ENCODE measurements at regions not wholly inside any gene's neighbourhood (a gene's known extent, or its start where the extent isn't known, plus 50 kb on each side); places are given as distances from the start of the nearest gene placed in this dataset.
"Not testable (repeated sequence)": the region's sequence is repeated elsewhere in the genome, so short reads cannot be mapped to it uniquely, and the experiment has no call there.

- no peak for DNase-seq
Observed at GRCh38 chr1:60791226-60791625, 291.1 kb upstream of the NFIA start.

GRCh38 chr1:60773099-60773498 lies 309.3 kb upstream of the NFIA start:
- not testable (repeated sequence) for DNase-seq

- DNase-seq = no peak
Observed at GRCh38 chr1:60769082-60769481, 313.3 kb upstream of the NFIA start.

GRCh38 chr1:60765204-60765603 lies 317.2 kb upstream of the NFIA start:
- DNase-seq = no peak

GRCh38 chr1:60764489-60764888 lies 317.9 kb upstream of the NFIA start:
- DNase-seq = no peak

GRCh38 chr1:60763741-60764140 lies 318.6 kb upstream of the NFIA start:
- DNase-seq = no peak

- DNase-seq = no peak
Observed at GRCh38 chr1:60762911-60763310, 319.4 kb upstream of the NFIA start.

- no peak for DNase-seq
Observed at GRCh38 chr1:60762176-60762575, 320.2 kb upstream of the NFIA start.

- DNase-seq = no peak
Observed at GRCh38 chr1:60759291-60759690, 323.1 kb upstream of the NFIA start.

- no peak for DNase-seq
Observed at GRCh38 chr1:60757485-60757884, 324.9 kb upstream of the NFIA start.

GRCh38 chr1:60753036-60753900 lies 329.1 kb upstream of the NFIA start:
- DNase-seq = no peak

- no peak for DNase-seq
Observed at GRCh38 chr1:60751306-60751705, 331.1 kb upstream of the NFIA start.

- DNase-seq = no peak
Observed at GRCh38 chr1:60747353-60747752, 335.0 kb upstream of the NFIA start.

- no peak for DNase-seq
Observed at GRCh38 chr1:60746278-60746791, 336.0 kb upstream of the NFIA start.

- DNase-seq = no peak
Observed at GRCh38 chr1:60745484-60745883, 336.9 kb upstream of the NFIA start.

- DNase-seq = no peak
Observed at GRCh38 chr1:60742339-60742738, 340.0 kb upstream of the NFIA start.

- DNase-seq = no peak
Observed at GRCh38 chr1:60740154-60740553, 342.2 kb upstream of the NFIA start.

GRCh38 chr1:60739729-60740128 lies 342.6 kb upstream of the NFIA start:
- DNase-seq = no peak

- DNase-seq = no peak
Observed at GRCh38 chr1:60732977-60733401, 349.4 kb upstream of the NFIA start.

- DNase-seq = no peak
Observed at GRCh38 chr1:60731321-60731720, 351.0 kb upstream of the NFIA start.

- DNase-seq = no peak
Observed at GRCh38 chr1:60727552-60727951, 354.8 kb upstream of the NFIA start.

- DNase-seq = no peak
Observed at GRCh38 chr1:60716472-60716871, 365.9 kb upstream of the NFIA start.

GRCh38 chr1:60715970-60716369 lies 366.4 kb upstream of the NFIA start:
- DNase-seq = no peak

- no peak for DNase-seq
Observed at GRCh38 chr1:60709426-60709825, 372.9 kb upstream of the NFIA start.

GRCh38 chr1:60705026-60705425 lies 377.3 kb upstream of the NFIA start:
- DNase-seq = no peak
